Hematopoietic multipotent progenitor cell (in vitro differentiated cells): ENCODE measurements at regions not wholly inside any gene's neighbourhood (a gene's known extent, or its start where the extent isn't known, plus 50 kb on each side); places are given as distances from the start of the nearest gene placed in this dataset.
"Not testable (repeated sequence)": the region's sequence is repeated elsewhere in the genome, so short reads cannot be mapped to it uniquely, and the experiment has no call there.

Experiments used
- DNase-seq, 3 donors: peaks; one replicate each; pipeline ENCODE4 v3.0.0-alpha.2; 2011 to 2015; ENCODE audit warnings: low read depth in 2 of 3, low spot score in 2 of 3

DNA sequence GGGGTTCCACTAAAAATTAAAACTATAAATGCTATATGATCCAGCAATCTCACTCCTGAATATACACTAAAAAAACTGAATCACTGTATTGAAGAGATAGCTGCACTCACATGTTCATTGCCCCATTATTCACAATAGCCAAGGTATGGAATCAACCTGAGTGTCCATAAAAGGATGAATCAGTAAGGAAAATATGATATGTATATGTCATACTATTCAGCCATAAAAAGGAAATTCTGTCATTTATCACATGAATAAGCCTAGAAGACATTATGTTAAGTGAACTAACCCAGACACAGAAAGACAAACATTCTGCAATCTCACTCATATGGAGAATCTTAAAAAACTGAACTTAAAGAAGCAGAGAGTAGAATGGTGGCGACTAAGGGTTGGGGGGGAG, 1376.2 kb upstream of the CDH9 start:
- DNase-seq, result no peak

DNA sequence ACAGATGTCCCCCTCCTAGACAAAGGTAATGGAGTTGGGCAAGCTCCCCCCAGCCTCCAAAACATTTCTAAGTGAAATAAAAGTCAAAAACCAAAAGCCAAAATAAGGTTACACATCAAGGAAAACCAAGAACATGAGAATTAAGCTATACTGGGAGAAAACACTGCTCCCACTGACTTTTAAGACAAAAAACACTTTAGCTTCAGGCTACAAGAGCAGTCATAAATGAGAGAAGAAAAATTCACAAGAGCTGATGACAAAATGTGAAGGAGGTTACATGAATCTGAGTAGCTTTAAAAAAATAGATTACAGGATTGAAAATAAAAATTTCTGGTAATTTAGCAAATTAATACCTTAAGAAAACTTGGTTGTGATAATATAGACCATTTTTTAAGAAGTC, 1370.3 kb upstream of the CDH9 start:
- no peak for DNase-seq

DNA sequence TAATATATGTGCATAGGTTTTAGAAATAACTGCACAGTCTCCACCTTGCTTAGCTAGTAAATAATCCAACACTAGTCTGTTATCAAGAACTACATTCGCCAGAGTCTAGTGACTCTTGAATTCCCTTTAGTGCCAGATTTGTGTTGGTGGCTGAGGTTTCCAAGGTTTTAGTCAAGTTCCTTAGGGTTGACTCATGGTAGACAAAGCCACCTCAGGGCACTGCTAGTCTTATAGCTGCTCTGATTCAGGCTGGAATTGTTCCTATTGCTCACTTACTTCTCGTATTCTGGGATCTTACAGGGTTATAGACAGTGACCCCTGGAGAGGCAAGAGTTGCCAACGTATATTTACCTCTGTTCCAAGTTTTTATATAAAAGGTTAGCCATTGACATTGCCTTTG, 1369.8 kb upstream of the CDH9 start:
- no peak for DNase-seq

DNA sequence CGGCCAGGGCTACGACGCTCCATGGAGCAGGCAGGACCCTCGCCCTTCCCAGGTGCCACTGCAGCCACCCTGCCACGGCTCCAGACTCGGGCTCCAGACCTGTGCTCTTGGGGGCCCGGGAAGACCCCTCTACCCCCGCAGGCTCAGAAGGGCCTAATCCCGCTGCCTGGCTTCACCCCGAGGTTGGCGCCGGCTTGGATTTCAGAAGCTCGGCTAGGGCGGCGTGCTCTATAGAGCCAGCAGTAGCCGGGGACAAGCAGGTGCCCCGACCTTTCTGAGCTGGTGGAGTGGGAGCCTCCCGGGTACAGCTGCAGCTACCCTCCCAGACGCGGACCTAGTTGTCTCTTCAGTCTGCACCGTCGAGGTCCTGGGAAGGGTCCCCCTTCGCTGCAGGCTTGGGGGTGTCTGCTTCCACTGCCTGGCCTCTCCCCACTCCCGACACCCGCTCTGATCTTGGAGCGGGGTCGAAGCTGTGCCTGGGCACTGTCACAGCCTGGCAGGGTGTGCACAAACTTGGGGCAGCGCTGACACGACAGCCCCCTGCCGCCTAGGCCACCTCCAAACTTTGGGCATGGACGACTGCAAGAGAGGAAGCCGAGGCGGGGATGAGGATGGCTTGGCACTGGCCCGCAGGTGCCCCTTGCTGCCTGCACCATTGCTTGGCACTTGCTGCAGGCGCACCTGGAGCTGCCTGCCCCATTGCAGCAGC, 1366.1 kb upstream of the CDH9 start:
- DNase-seq, result no peak

DNA sequence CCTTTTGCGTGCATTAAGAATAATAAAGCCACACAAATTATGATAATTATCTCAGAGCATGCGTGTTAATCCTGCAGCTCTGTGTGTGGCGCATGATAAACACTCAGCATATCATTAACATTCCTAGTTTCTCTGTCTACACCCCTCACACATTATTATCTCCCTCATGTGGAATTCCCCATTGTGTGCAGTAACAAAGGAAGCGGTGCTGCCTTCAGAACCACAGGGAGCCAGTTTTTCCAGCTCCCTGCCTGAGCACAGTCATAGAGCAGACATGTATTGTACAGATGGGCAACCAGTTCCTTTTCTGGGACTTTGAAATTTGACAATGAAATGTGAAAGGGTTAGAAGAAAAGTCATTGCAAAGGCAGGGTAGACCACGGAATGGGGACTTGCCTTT, 1365.5 kb upstream of the CDH9 start:
- no peak for DNase-seq

DNA sequence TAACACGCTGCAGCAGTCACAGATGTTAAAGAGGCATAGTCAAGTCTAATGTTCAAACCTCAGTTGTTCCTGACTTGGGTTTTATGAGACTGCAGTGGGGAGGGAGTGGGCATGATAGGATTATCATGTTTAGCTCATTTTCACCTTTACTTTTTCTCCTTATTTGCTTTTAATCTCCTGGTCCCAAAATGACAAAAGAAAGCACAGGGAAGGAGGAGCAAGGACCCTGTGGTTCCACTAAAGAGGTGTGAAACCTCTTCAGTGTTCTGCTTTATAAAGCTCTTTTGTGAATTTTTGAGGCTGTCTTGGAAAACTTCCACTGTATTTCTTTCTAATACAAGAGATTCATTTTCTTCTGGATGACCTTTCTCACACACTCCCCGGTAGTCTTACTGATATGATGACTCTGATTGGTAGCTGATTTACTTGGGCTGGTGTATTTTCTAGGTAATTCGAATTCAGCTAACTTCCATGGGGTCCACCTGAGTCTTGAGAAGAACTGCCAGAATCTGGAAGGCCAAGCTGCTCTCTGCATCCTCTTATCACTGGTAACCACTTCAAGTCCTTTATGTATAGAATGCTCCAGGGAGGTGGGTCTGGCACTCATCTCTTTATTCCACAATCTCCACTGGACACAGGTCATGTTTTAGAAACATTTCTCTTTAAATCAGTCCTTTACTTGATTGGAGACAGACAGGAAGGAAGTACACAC, 1364.4 kb upstream of the CDH9 start:
- no peak for DNase-seq

DNA sequence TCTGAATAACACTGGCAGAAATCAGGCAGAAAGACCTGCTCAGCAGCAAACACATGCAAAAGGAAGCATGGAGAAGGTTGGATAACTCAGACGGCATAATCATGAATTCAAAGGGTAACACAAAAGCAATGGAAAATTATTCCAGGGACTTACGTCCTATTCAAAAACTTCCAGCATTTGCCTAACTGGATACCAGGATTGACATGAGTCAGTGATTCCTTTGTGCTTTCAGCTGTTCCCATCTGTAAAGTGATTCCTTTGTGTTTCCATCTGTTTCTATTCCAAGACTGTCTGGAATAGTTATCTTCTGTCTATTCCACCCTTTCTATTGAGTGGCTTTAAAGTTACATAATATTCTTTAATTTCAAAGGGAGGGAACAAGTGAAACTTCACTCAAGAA, 1361.7 kb upstream of the CDH9 start:
- DNase-seq, result no peak

DNA sequence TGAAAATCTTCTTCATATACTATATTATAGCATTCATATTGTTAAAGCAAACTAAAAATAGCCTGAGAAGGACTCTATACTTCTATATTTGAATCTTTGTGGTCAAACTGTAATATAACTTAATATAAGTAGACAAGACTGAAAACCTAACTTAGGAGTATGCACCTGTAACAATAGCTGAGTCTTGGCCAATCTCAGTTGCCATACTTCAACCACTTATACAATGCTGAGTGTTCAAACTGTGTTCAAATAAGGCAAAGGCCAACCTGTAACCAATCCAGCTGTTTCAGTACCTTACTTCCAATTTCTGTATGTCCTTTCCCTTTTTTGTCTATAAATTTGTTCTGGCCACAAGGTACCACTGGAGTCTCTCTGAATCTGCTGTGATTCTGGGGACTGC, 1360.8 kb upstream of the CDH9 start:
- no peak for DNase-seq

DNA sequence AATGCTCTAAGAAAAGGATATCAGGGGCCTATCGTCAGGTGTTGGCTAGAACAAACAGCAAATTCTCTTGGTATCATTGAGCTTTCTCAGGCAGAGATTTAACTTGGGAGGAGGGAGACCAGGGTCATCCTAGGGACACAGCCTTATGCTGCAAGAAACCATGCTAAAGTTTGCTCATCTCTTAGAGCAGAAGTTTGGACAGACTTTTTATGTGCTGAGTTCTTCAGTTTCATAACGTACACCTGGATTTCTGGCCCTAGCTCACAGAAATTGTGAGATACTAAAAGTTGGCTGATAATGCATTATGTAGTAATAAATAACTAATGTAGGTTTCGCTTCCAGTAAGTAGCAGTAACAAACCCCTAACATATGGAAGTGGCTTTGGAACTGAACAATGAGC, 1359.8 kb upstream of the CDH9 start:
- no peak for DNase-seq

DNA sequence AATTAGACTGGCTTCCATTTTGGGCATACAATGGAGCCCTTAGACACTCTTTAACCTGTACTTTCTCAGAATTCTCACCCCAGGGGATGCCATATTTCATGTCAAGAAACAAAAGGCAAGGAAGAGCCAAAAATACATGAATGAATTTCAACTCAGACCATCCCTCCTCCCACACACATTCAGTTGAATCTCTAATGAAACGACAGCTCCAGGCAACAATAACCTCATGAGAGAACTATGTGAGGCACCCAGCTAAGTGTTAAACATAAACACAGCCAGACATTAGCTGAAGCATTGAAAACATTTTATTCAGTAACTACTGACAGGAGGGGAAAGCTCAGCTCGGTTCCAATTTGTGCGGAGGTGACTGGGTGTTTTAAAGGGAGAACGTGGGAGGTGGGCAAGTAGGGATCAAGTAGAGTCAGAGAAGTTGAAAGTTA, 1359.1 kb upstream of the CDH9 start:
- DNase-seq, result no peak

DNA sequence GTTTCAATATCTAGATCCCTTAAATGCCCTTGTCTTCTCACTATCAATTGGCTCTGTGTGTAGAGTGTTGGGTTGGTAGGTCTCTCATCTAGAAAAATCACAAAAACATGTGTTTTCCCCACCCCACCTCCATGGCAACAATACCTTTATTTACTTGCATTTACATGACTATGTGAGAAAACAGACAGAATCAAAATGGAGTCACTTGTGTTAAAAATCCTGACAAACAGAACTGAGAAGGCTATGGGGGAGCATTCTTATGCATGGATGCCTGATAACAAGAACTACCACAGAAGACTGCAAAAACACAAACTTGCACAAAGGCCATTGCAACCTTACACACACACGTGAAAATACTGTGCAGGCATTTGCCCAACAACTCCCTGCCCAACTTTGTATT, 1352.9 kb upstream of the CDH9 start:
- DNase-seq, result no peak

DNA sequence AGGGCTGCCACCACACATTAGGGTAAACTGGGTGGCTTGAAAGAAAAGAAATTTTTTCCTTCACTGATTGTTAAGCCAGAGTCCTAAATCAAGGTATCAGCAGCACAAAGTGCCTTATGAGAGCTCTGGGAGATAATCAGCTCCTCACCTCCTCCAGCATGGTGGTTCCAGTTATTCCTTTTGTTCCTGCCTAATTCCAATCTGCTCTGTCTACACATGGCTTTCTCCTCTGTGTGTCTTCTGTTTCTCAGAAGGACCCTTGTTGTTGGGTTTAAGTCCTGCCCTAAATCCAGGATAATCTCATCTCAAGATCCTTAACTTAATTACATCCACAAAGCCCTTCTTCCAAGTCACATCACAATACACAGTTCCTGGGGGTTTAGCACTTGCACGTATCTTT, 1352.0 kb upstream of the CDH9 start:
- no peak for DNase-seq

DNA sequence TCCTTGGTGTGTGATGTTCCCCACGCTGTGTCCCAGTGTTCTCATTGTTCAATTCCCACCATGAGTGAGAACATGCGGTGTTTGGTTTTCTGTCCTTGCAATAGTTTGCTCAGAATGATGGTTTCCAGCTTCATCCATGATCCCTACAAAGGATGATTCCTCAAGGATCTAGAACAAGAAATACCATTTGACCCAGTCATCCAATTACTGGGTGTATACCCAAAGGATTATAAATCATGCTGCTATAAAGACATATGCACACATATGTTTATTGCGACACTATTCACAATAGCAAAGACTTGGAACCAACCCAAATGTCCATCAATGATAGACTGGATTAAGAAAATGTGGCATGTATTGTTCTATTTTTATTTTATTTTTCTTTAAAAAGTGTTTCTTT, 1351.3 kb upstream of the CDH9 start:
- not testable (repeated sequence) for DNase-seq

DNA sequence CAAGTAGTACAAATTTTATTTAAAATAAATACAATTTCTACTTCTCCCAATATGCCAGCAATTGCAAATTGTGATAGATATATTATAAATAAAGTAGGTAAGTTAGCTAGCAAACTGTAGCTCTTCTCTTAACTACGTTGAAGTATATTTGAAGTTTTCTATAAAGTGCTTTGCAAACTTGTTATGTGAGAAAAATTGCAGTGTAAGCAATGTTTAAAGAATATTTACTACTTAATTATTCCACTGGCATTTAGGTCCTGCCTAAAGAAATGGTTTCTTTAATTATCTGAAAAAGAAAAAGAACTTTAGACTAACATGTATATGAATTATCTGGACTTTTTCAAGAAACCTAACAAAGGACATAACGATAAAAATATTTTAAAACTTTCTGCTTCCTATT, 1350.0 kb upstream of the CDH9 start:
- DNase-seq, result no peak

DNA sequence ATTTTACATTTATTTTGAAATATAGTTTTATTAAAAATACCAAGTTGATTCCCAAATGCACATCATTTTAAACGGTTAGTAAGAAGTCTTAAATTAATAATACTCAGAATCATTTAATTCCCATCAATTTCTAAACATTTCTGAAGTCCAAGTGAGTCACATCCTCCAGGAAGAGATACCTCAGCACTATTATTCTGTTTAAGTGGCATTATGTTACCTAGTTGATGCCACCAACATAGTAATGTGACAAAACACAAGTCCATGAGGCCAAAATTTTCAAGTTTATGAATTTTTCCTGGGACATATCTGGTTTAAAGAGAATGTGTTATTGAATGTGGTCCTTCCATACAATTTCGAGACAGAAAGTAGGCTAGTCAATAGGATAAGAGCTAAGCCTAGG, 1348.3 kb upstream of the CDH9 start:
- no peak for DNase-seq

DNA sequence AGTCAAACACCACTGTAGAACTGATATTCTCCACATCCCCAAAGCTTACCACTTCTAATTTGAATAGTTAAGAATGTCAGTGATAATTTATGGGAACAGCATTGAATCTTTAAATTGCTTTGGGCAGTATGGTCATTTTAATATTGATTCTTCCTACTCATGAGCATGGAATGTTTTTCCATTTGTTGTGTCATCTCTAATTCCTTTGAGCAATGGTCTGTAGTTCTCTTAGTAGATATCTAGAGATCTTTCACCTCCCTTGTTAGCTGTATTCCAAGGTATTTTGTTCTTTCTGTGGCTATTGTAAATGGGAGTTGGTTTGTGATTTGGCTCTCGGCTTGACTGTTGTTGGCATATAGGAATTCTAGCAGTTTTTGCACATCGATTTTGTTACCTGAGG, 1341.8 kb upstream of the CDH9 start:
- DNase-seq, result no peak

DNA sequence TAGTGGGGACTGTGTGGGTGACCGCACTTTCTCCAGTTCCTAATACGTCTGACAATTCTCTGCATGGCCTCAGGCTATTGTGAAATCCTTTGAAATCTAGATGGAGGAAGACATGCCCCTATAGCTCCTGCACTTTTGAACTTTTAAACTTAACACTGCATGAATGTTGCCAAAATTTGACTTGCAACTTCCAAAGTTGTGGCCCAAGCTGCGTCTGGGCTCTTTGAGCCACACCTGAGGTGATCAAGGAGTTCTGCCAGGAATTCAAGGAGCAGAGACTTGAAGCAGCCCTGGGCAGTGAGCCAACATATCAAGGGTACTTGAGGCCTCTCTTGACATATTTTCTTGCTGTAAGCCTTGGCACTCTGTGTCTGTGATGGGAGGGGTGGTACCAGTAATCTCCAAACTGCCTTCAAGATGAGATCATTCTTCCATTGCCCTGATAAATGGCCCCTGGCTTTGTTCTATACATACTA, 1336.1 kb upstream of the CDH9 start:
- DNase-seq, result no peak

DNA sequence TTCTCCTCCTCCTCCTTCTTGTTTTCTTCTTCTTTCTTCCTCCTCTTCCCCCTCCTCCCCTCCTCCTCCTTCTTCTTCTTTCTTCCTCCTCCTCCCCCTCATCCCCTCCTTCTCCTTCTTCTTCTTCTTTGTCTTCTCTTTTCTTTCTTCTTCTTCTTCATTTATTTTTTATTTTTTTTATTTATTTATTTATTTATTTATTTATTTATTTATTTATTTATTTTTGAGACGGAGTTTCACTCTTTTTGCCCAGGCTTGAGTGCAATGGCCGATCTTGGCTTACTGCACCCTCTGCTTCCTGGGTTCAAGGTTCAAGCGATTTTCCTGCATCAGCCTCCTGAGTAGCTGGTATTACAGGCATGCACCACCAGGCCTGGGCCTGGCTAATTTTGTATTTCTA, 1332.5 kb upstream of the CDH9 start:
- no peak for DNase-seq

DNA sequence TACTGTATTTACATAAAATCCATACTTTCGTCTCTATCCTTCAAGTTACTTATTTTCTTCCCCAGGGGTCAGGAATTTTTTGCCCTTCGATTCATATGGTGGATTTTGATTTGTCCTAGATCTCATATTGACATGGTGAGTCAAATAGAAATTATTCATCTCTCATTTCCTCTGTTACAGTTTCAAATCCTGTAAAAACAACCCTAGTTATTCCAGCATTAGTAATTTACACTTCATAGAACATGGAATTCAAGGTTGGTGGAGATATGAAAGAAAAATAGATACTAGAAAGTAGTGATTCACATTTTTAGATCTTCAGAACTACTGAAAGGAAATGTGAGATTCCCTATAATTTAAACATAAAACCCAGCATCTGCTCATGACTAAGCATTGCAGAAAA, 1331.0 kb upstream of the CDH9 start:
- DNase-seq, result no peak

DNA sequence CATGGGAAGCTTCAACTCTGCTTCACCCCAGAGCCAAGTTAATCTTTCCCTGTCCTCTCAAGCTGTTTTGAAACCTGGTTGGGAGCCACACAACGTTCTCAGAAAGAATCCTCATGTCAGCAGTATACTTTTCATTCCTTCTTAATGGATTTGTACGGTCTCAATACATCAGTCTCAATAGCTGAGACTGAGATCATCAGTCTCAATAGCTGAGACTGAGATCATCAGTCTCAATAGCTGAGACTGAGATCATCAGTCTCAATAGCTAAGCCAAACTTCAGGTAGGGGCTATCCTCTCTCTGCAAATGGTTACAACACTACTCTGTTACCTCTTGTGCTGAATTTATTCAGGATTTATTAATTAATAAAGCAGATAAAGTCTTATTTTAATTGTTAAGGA, 1317.4 kb upstream of the CDH9 start:
- DNase-seq, result no peak

DNA sequence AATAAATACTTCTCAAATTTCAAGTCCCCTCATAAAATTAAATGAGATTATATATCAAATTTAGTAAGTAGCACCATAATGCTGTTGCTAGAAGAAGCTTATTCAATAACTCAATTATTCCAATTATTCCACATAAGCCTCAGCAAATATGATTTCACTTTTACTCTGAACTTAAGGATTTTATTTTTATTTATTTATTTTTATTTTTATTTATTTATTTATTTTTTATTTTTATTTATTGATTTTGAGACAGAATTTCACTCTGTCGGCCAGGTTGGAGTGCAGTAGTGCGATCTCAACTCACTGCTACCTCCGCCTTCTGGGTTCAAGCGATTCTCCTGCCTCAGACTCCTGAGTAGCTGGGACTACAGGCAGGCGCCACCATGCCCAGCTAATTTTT, 1308.3 kb upstream of the CDH9 start:
- no peak for DNase-seq

DNA sequence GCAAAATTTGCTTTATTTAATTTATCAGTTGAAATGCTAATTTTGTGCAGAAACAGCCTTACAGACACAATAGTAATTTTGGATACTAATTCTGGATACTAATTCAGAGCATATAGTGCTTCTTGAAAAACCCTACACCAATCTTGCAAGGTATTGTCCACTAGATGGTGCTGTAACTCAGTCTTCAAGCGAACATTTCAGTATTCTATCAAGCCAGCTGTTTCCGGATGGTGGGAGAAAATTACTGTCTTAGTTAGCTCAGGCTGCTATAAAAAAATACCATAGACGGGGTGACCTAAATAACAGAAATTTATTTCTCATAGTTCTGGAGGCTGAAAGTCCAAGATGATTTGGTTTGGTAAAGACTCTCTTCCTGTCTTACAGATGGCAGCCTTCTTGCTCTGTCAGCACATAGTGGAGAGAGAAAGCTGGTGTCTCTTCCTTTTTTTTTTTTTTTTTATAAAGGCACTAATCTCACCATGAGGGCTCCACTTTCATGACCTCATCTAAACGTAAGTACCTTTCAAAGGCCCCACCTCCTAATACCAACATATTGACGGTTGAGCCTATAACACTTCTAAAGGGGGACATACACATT, 1306.5 kb upstream of the CDH9 start:
- peak in 2 of 3 donors; percentile 21 to 49 for DNase-seq
